ENCODE measurements at regions not wholly inside any gene's neighbourhood (a gene's known extent, or its start where the extent isn't known, plus 50 kb on each side); places are given as distances from the start of the nearest gene placed in this dataset.

GRCh38 chr11:25593221-25593620 lies 738.7 kb upstream of the ANO3 start:
- Histone ChIP-seq H3K4me3 (ENCODE audit: control insufficient read depth in 2 of 3, extremely low read depth in 1 of 3, insufficient read depth in 2 of 3, low read depth in 1 of 3, low read length in 3 of 3) (no peak overlapping the region), H3K4me1 (ENCODE audit: control insufficient read depth, extremely low read depth, insufficient read depth, low read length) (no peaks in the 10 kb centered on the region), H3K27me3 (ENCODE audit: control insufficient read depth, extremely low read depth, insufficient read depth, low read length) (no peaks in the 10 kb centered on the region), H3K9me3 (ENCODE audit: control insufficient read depth, low read depth, low read length) (no peaks in the 10 kb centered on the region), H3K9ac (ENCODE audit: control insufficient read depth, extremely low read depth, insufficient read depth, low read length) (no peak overlapping the region), H3K27ac (ENCODE audit: control insufficient read depth, insufficient read depth, low read length) (no peak overlapping the region), H3K36me3 (ENCODE audit: control insufficient read depth in 2 of 2, extremely low read depth in 1 of 2, insufficient read depth in 2 of 2, low read length in 2 of 2) (no peaks in the 10 kb centered on the region), H3K79me2 (ENCODE audit: control insufficient read depth, insufficient read depth, low read length) (no peaks in the 10 kb centered on the region), H4K20me1 (ENCODE audit: control insufficient read depth, extremely low read depth, insufficient read depth, low read length) (no peaks in the 10 kb centered on the region), H2AFZ (ENCODE audit: control insufficient read depth, low read length) (no peak overlapping the region), H3K4me2 (ENCODE audit: control insufficient read depth, extremely low read depth, insufficient read depth, low read depth, low read length) (no peak overlapping the region), H3K9me1 (ENCODE audit: control insufficient read depth, extremely low read depth, insufficient read depth, low read length) (no peaks in the 10 kb centered on the region)
- dilution Hi-C loops (cut with MboI; ENCODE audit: extremely low pct_ligation_motif_present, low sequenced_read_pairs) = no loop called here
- TF ChIP-seq EZH2 (IDR thresholded peaks at IDR 0.05; ENCODE audit: low read length) = no peak
- TF ChIP-seq, protein P1, sequence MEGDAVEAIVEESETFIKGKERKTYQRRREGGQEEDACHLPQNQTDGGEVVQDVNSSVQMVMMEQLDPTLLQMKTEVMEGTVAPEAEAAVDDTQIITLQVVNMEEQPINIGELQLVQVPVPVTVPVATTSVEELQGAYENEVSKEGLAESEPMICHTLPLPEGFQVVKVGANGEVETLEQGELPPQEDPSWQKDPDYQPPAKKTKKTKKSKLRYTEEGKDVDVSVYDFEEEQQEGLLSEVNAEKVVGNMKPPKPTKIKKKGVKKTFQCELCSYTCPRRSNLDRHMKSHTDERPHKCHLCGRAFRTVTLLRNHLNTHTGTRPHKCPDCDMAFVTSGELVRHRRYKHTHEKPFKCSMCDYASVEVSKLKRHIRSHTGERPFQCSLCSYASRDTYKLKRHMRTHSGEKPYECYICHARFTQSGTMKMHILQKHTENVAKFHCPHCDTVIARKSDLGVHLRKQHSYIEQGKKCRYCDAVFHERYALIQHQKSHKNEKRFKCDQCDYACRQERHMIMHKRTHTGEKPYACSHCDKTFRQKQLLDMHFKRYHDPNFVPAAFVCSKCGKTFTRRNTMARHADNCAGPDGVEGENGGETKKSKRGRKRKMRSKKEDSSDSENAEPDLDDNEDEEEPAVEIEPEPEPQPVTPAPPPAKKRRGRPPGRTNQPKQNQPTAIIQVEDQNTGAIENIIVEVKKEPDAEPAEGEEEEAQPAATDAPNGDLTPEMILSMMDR (optimal IDR thresholded peaks at IDR 0.05 in 1 of 3, IDR thresholded peaks at IDR 0.05 in 1 of 3, conservative IDR thresholded peaks at IDR 0.05 in 1 of 3; ENCODE audit: extremely low read depth in 1 of 3, insufficient read depth in 2 of 3, low read length in 3 of 3) = no peak
- FAIRE-seq = no peak
- no peak for DNase-seq (ENCODE audit: low read depth, low spot score)

GRCh38 chr11:25596701-25597100 lies 735.2 kb upstream of the ANO3 start:
- no peaks in the 10 kb centered on the region for H3K9me1 ChIP-seq (ENCODE audit: control insufficient read depth, extremely low read depth, insufficient read depth, low read length)
- dilution Hi-C loops (cut with MboI; ENCODE audit: extremely low pct_ligation_motif_present, low sequenced_read_pairs) = no loop called here
- no peaks in the 10 kb centered on the region for H4K20me1 ChIP-seq (ENCODE audit: control insufficient read depth, extremely low read depth, insufficient read depth, low read length)
- TF ChIP-seq, protein P1 (optimal IDR thresholded peaks at IDR 0.05 in 1 of 3, IDR thresholded peaks at IDR 0.05 in 1 of 3, conservative IDR thresholded peaks at IDR 0.05 in 1 of 3; ENCODE audit: extremely low read depth in 1 of 3, insufficient read depth in 2 of 3, low read length in 3 of 3) = no peak
- no peak for TF ChIP-seq EZH2 (IDR thresholded peaks at IDR 0.05; ENCODE audit: low read length)
- no peak overlapping the region for H3K4me2 ChIP-seq (ENCODE audit: control insufficient read depth, extremely low read depth, insufficient read depth, low read depth, low read length)
- no peak overlapping the region for H3K4me3 ChIP-seq (ENCODE audit: control insufficient read depth in 2 of 3, extremely low read depth in 1 of 3, insufficient read depth in 2 of 3, low read depth in 1 of 3, low read length in 3 of 3)
- no peaks in the 10 kb centered on the region for H3K27me3 ChIP-seq (ENCODE audit: control insufficient read depth, extremely low read depth, insufficient read depth, low read length)
- H3K4me1 ChIP-seq (ENCODE audit: control insufficient read depth, extremely low read depth, insufficient read depth, low read length) = no peaks in the 10 kb centered on the region
- no peaks in the 10 kb centered on the region for H3K9me3 ChIP-seq (ENCODE audit: control insufficient read depth, low read depth, low read length)
- H3K79me2 ChIP-seq (ENCODE audit: control insufficient read depth, insufficient read depth, low read length) = no peaks in the 10 kb centered on the region
- H3K27ac ChIP-seq (ENCODE audit: control insufficient read depth, insufficient read depth, low read length) = no peak overlapping the region
- DNase-seq (ENCODE audit: low read depth, low spot score) = no peak
- FAIRE-seq = no peak
- H3K36me3 ChIP-seq (ENCODE audit: control insufficient read depth in 2 of 2, extremely low read depth in 1 of 2, insufficient read depth in 2 of 2, low read length in 2 of 2) = no peaks in the 10 kb centered on the region
- no peak overlapping the region for H3K9ac ChIP-seq (ENCODE audit: control insufficient read depth, extremely low read depth, insufficient read depth, low read length)
- H2AFZ ChIP-seq (ENCODE audit: control insufficient read depth, low read length) = no peak overlapping the region

All from keratinocyte (primary cell).